CD14-positive monocyte (primary cell): ENCODE measurements at regions not wholly inside any gene's neighbourhood (a gene's known extent, or its start where the extent isn't known, plus 50 kb on each side); places are given as distances from the start of the nearest gene placed in this dataset.

Experiments
- DNase-seq, 3 donors: peaks; one replicate each; pipeline ENCODE4 v3.0.0-alpha.2; 2011 to 2022
- H2AFZ ChIP-seq: 2 replicates; pipeline ENCODE4 v1.6.0; 2012; ENCODE audit warnings: mild to moderate bottlenecking, low read depth, low read length, inconsistent platforms; ENCODE audit not compliant: insufficient read depth, poor library complexity, severe bottlenecking
- H3K27ac ChIP-seq, 2 donors: 1 replicate in 1 of 2; 2 replicates in 1 of 2; pipeline ENCODE4 v1.5.1; 2012 to 2013; ENCODE audit warnings: low read length in 2 of 2, control low read depth in 1 of 2, inconsistent platforms in 1 of 2, low read depth in 1 of 2, mild to moderate bottlenecking in 1 of 2
- H3K27me3 ChIP-seq, 2 donors: one replicate each; pipeline versions ENCODE4 v1.6.0 to v1.6.1; 2011 to 2013; ENCODE audit warnings: low read length in 2 of 2; ENCODE audit not compliant: control insufficient read depth in 2 of 2, insufficient read depth in 2 of 2
- H3K36me3 ChIP-seq, 2 donors: replicated peaks in 1 of 2; 1 replicate in 1 of 2; 2 replicates in 1 of 2; pipeline versions ENCODE4 v1.5.1 to v1.6.1; 2012 to 2013; ENCODE audit warnings: low read length in 2 of 2, control low read depth in 1 of 2, inconsistent platforms in 1 of 2, mild to moderate bottlenecking in 1 of 2; ENCODE audit not compliant: insufficient read depth in 2 of 2, control insufficient read depth in 1 of 2
- H3K4me1 ChIP-seq, 2 donors: 1 replicate in 1 of 2; 2 replicates in 1 of 2; pipeline versions ENCODE4 v1.5.1 to v1.6.1; 2012 to 2013; ENCODE audit warnings: low read length in 2 of 2, control low read depth in 1 of 2, inconsistent platforms in 1 of 2, mild to moderate bottlenecking in 1 of 2, moderate library complexity in 1 of 2; ENCODE audit not compliant: insufficient read depth in 2 of 2, control insufficient read depth in 1 of 2
- H3K4me2 ChIP-seq: replicated peaks from 2 replicates; pipeline ENCODE3; 2012; ENCODE audit warnings: low read length, moderate library complexity, mild to moderate bottlenecking; ENCODE audit not compliant: poor library complexity, severe bottlenecking; ENCODE audit errors: extremely low read depth
- H3K4me3 ChIP-seq, 3 experiments: fragments of 200-600 bp in 1 of 3; sonication (generic) in 1 of 3; replicated peaks in 1 of 3; 1 replicate in 2 of 3; 2 replicates in 1 of 3; pipeline ENCODE4 v1.5.1; 2011 to 2013; ENCODE audit warnings: low read length in 3 of 3, mild to moderate bottlenecking in 3 of 3, control low read depth in 2 of 3, low read depth in 2 of 3, inconsistent platforms in 1 of 3, moderate library complexity in 1 of 3
- H3K79me2 ChIP-seq: 2 replicates; pipeline ENCODE4 v1.6.0; 2012; ENCODE audit warnings: mild to moderate bottlenecking, control low read depth, inconsistent platforms, low read length, moderate library complexity; ENCODE audit not compliant: insufficient read depth
- H3K9ac ChIP-seq: 2 replicates; pipeline ENCODE4 v1.6.0; 2017; ENCODE audit warnings: low read length, mild to moderate bottlenecking; ENCODE audit not compliant: insufficient read depth, poor library complexity, severe bottlenecking
- H3K9me3 ChIP-seq, 2 donors: replicated peaks in 1 of 2; 1 replicate in 1 of 2; 2 replicates in 1 of 2; pipeline versions ENCODE4 v1.5.1 to v1.6.1; 2012 to 2013; ENCODE audit warnings: low read length in 2 of 2, control low read depth in 1 of 2; ENCODE audit not compliant: control insufficient read depth in 1 of 2, insufficient read depth in 1 of 2
- H4K20me1 ChIP-seq: 2 replicates; pipeline ENCODE4 v1.6.0; 2012; ENCODE audit warnings: mild to moderate bottlenecking, low read length, control low read depth, moderate library complexity; ENCODE audit not compliant: insufficient read depth
- H3K27ac Mint-ChIP-seq, 7 donors: one replicate each; pipeline ENCODE4 v1.8.0; 2020; ENCODE audit warnings: mild to moderate bottlenecking in 7 of 7, mixed read lengths in 7 of 7, moderate library complexity in 6 of 7, inconsistent platforms in 2 of 7
- H3K27me3 Mint-ChIP-seq, 3 donors: one replicate each; pipeline ENCODE4 v1.8.0; 2021 to 2022; ENCODE audit warnings: low read depth in 3 of 3, mild to moderate bottlenecking in 3 of 3, mixed read lengths in 3 of 3, moderate library complexity in 3 of 3, inconsistent platforms in 1 of 3
- H3K36me3 Mint-ChIP-seq, 2 donors: one replicate each; pipeline ENCODE4 v1.8.0; 2020; ENCODE audit warnings: mixed read lengths in 2 of 2, inconsistent platforms in 1 of 2, mild to moderate bottlenecking in 1 of 2
- H3K4me1 Mint-ChIP-seq: one replicate; pipeline ENCODE4 v1.8.0; 2020; ENCODE audit warnings: mild to moderate bottlenecking, mixed read lengths
- H3K4me3 Mint-ChIP-seq, 2 donors: one replicate each; pipeline ENCODE4 v1.8.0; 2020; ENCODE audit warnings: mild to moderate bottlenecking in 2 of 2, mixed read lengths in 2 of 2, moderate library complexity in 1 of 2
- H3K9me3 Mint-ChIP-seq, 7 donors: one replicate each; pipeline ENCODE4 v1.8.0; 2020 to 2022; ENCODE audit warnings: mixed read lengths in 7 of 7, mild to moderate bottlenecking in 6 of 7, moderate library complexity in 6 of 7, inconsistent platforms in 2 of 7
- WGBS: methylation state at CpG from one replicate; pipeline ENCODE4 v1.1.5; 2013; ENCODE audit warnings: missing lambda C conversion rate; ENCODE audit not compliant: insufficient coverage; 5-methylcytosine and 5-hydroxymethylcytosine counted together
- intact Hi-C, 2 donors: fragments of 100-400 bp; cut with micrococcal nuclease; formaldehyde crosslinking; loops; one replicate each; pipeline versions ENCODE4 v1.15.0 to v1.15.1; 2023
- TF ChIP-seq, protein P1 (sequence below): fragments of 200-600 bp; IDR thresholded peaks from one replicate; pipeline ENCODE4 v1.8.0; 2022; ENCODE audit warnings: antibody characterized with exemption, mild to moderate bottlenecking

DNA sequence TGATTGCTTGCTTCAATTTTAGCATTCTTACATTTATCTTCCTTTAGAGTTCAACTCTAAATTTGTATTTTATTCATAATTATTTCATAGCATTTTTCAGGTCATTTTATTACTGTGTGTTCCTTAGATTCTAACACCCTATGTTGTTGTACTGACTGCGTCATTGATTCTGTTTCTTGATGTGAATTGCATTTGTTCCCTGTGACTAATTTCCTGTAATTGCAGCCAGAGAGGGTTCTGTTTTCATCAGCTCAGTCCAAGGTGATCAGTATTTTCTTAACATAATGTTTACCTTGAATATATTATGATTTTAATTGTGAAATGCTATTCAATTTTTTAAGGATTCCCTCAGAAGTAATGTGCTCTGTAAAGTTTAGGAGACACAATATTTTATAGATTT lies 970.2 kb upstream of the PIK3C3 start:
- H3K9ac ChIP-seq = no peak overlapping the region
- H3K4me1 Mint-ChIP-seq = no peaks in the 10 kb centered on the region
- WGBS = no CpG with 5 or more reads among the region's 1 CpG

DNA sequence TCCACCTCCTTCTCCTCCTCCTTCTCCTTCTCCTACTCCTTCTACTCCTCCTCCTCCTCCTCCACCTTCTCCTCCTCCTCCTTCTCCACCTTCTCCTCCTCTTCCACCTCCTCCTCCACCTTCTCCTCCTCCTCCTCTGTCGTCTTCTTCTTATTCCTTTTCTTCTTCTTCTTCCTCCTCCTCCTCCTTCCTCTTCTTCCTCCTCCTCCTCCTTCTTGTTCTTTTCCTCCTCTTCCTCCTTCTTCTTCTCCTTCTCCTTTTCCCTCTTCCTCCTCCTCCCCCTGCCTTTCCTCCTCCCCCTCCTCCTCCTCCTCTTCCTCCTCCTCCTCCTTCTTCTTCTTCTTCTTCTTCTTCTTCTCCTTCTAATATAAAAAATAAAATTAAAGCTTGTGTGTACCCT lies 971.2 kb upstream of the PIK3C3 start:
- Histone ChIP-seq H2AFZ (no peak overlapping the region), H3K4me1 (no peaks in the 10 kb centered on the region), H3K36me3 (no peaks in the 10 kb centered on the region), H3K4me2 (no peak overlapping the region), H3K4me3 (no peak overlapping the region), H3K9ac (no peak overlapping the region), H3K79me2 (no peaks in the 10 kb centered on the region), H3K9me3 (no peaks in the 10 kb centered on the region), H4K20me1 (no peaks in the 10 kb centered on the region), H3K27me3 (no peaks in the 10 kb centered on the region), H3K27ac (no peak overlapping the region)
- Mint-ChIP-seq H3K36me3 (no peaks in the 10 kb centered on the region), H3K4me1 (no peaks in the 10 kb centered on the region), H3K27ac (no peak overlapping the region), H3K4me3 (no peak overlapping the region), H3K9me3 (peaks cover 0 to 2% (median 0%) of the 10 kb centered on the region in 7 donors), H3K27me3 (no peaks in the 10 kb centered on the region)
- intact Hi-C loops = no loop called here
- TF ChIP-seq, protein P1, sequence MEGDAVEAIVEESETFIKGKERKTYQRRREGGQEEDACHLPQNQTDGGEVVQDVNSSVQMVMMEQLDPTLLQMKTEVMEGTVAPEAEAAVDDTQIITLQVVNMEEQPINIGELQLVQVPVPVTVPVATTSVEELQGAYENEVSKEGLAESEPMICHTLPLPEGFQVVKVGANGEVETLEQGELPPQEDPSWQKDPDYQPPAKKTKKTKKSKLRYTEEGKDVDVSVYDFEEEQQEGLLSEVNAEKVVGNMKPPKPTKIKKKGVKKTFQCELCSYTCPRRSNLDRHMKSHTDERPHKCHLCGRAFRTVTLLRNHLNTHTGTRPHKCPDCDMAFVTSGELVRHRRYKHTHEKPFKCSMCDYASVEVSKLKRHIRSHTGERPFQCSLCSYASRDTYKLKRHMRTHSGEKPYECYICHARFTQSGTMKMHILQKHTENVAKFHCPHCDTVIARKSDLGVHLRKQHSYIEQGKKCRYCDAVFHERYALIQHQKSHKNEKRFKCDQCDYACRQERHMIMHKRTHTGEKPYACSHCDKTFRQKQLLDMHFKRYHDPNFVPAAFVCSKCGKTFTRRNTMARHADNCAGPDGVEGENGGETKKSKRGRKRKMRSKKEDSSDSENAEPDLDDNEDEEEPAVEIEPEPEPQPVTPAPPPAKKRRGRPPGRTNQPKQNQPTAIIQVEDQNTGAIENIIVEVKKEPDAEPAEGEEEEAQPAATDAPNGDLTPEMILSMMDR = no peak
- DNase-seq = no peak
- WGBS = 43% methylated on average over 1 of the region's 1 CpG

More for the DNA sequence above, 970.2 kb upstream of the PIK3C3 start:
- Histone ChIP-seq H3K36me3 (no peaks in the 10 kb centered on the region), H3K4me3 (no peak overlapping the region), H3K4me1 (no peaks in the 10 kb centered on the region), H2AFZ (no peak overlapping the region), H3K9me3 (no peaks in the 10 kb centered on the region), H3K79me2 (no peaks in the 10 kb centered on the region), H3K27me3 (no peaks in the 10 kb centered on the region), H3K27ac (no peak overlapping the region), H4K20me1 (no peaks in the 10 kb centered on the region), H3K4me2 (no peak overlapping the region)
- intact Hi-C loops = no loop called here
- Mint-ChIP-seq H3K27ac (no peak overlapping the region), H3K9me3 (peaks cover 0 to 2% (median 0%) of the 10 kb centered on the region in 7 donors), H3K36me3 (no peaks in the 10 kb centered on the region), H3K27me3 (no peaks in the 10 kb centered on the region), H3K4me3 (no peak overlapping the region)
- no peak for DNase-seq
- TF ChIP-seq, protein P1 = no peak
